ENCODE measurements at regions not wholly inside any gene's neighbourhood (a gene's known extent, or its start where the extent isn't known, plus 50 kb on each side); places are given as distances from the start of the nearest gene placed in this dataset.

- TF ChIP-seq MYC (IDR thresholded peaks at IDR 0.05; ENCODE audit: insufficient read depth, insufficient read length, insufficient replicate concordance, low read length, severe bottlenecking), result no peak
- TF ChIP-seq, protein P1, sequence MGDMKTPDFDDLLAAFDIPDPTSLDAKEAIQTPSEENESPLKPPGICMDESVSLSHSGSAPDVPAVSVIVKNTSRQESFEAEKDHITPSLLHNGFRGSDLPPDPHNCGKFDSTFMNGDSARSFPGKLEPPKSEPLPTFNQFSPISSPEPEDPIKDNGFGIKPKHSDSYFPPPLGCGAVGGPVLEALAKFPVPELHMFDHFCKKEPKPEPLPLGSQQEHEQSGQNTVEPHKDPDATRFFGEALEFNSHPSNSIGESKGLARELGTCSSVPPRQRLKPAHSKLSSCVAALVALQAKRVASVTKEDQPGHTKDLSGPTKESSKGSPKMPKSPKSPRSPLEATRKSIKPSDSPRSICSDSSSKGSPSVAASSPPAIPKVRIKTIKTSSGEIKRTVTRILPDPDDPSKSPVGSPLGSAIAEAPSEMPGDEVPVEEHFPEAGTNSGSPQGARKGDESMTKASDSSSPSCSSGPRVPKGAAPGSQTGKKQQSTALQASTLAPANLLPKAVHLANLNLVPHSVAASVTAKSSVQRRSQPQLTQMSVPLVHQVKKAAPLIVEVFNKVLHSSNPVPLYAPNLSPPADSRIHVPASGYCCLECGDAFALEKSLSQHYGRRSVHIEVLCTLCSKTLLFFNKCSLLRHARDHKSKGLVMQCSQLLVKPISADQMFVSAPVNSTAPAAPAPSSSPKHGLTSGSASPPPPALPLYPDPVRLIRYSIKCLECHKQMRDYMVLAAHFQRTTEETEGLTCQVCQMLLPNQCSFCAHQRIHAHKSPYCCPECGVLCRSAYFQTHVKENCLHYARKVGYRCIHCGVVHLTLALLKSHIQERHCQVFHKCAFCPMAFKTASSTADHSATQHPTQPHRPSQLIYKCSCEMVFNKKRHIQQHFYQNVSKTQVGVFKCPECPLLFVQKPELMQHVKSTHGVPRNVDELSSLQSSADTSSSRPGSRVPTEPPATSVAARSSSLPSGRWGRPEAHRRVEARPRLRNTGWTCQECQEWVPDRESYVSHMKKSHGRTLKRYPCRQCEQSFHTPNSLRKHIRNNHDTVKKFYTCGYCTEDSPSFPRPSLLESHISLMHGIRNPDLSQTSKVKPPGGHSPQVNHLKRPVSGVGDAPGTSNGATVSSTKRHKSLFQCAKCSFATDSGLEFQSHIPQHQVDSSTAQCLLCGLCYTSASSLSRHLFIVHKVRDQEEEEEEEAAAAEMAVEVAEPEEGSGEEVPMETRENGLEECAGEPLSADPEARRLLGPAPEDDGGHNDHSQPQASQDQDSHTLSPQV (IDR thresholded peaks at IDR 0.05), result no peak
- no peak for TF ChIP-seq MTA2 (IDR thresholded peaks at IDR 0.05; ENCODE audit: low read depth)
- no peak for TF ChIP-seq USF2 (IDR thresholded peaks at IDR 0.05; ENCODE audit: borderline replicate concordance, low read depth, low read length)
These were observed 171.2 kb downstream of the KLF13 start (continued) for GRCh38 chr15:31497838-31498237.

DNA sequence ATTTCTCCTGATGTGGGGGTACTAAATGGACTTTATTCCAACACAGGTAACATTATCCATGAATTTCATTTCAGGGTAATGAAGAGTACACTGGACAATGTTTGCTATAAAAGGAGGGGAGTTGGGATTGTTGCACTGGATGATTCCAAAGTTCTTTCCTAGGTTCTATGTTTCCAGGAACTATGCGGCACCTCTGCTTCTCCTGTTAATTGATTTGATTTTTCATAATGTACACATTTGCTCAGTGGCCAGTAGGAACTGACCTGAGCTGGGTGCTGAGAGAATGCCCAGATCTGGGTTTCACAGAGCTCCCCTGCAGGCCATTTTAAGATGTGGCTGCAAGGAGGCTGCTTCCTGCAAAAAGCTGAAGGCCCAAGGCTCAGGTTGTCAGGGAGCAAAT lies 171.7 kb downstream of the KLF13 start:
- H2AFZ ChIP-seq (ENCODE audit: control insufficient read depth, low read depth, low read length), result no peak overlapping the region
- intact Hi-C loops (cut with micrococcal nuclease; ENCODE audit: unreplicated experiment), result loop anchor here (5.0 to 10.0 kb wide), 2 partner anchors 46 to 479 kb away; no protein-coding TSS in a partner anchor
- H3K79me2 ChIP-seq (ENCODE audit: control insufficient read depth, insufficient read depth, low read length), result no peaks in the 10 kb centered on the region
- WGBS (ENCODE audit: insufficient coverage, insufficient replicate concordance, low lambda C conversion rate, missing lambda C conversion rate), result 100% methylated on average over 1 of the region's 1 CpG
- DNase-seq (ENCODE audit: low read depth, low spot score) (no peak), FAIRE-seq (no peak), ATAC-seq (no peak)
- H3K4me3 ChIP-seq, result no peak overlapping the region
- no peaks in the 10 kb centered on the region; a peak in 1 of 4 replicates for H3K27me3 ChIP-seq (replicated peaks in 1 of 2; ENCODE audit: control insufficient read depth in 2 of 2, insufficient read depth in 2 of 2, low read length in 1 of 2)
- BruUV-seq (replicated peaks), result no TSS peak
- no peak overlapping the region for H3K4me2 ChIP-seq (ENCODE audit: control insufficient read depth, insufficient read depth)
- H3K36me3 ChIP-seq (ENCODE audit: control insufficient read depth in 2 of 2, insufficient read depth in 2 of 2, low read length in 1 of 2), result no peaks in the 10 kb centered on the region
- CTCF ChIA-PET, result interaction anchor here (0.5 to 1.3 kb wide), 4 partner anchors 8 to 39 kb away, joined by 3 to 6 read pairs (median 4); no protein-coding TSS in a partner anchor
- TF ChIP-seq, protein P2, sequence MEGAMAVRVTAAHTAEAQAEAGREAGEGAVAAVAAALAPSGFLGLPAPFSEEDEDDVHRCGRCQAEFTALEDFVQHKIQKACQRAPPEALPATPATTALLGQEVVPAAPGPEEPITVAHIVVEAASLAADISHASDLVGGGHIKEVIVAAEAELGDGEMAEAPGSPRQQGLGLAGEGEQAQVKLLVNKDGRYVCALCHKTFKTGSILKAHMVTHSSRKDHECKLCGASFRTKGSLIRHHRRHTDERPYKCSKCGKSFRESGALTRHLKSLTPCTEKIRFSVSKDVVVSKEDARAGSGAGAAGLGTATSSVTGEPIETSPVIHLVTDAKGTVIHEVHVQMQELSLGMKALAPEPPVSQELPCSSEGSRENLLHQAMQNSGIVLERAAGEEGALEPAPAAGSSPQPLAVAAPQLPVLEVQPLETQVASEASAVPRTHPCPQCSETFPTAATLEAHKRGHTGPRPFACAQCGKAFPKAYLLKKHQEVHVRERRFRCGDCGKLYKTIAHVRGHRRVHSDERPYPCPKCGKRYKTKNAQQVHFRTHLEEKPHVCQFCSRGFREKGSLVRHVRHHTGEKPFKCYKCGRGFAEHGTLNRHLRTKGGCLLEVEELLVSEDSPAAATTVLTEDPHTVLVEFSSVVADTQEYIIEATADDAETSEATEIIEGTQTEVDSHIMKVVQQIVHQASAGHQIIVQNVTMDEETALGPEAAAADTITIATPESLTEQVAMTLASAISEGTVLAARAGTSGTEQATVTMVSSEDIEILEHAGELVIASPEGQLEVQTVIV (IDR thresholded peaks at IDR 0.05; ENCODE audit: borderline replicate concordance, partially characterized antibody), result no peak
- no peak for TF ChIP-seq PAX5 (IDR thresholded peaks at IDR 0.05; ENCODE audit: borderline replicate concordance, low read depth, low read length)
- TF ChIP-seq CTCF (IDR thresholded peaks at IDR 0.05 in 2 of 3, conservative IDR thresholded peaks at IDR 0.05 in 1 of 3; ENCODE audit: control insufficient read depth in 2 of 3, extremely low read depth in 1 of 3, insufficient read depth in 1 of 3, low read depth in 3 of 3, low read length in 3 of 3), result no peak
- no peak for TF ChIP-seq IRF3 (IDR thresholded peaks at IDR 0.05)
- TF ChIP-seq SMC3 (IDR thresholded peaks at IDR 0.05; ENCODE audit: borderline replicate concordance, low read length), result no peak
- no peak for TF ChIP-seq EGR1 (IDR thresholded peaks at IDR 0.05; ENCODE audit: borderline replicate concordance in 1 of 2, low read depth in 2 of 2, low read length in 2 of 2)
- H3K4me1 ChIP-seq (ENCODE audit: control insufficient read depth, insufficient read depth, low read length), result peaks cover 4% of the 10 kb centered on the region
- SMC1A ChIA-PET (ENCODE audit: uncharacterized antibody, unreplicated experiment), result interaction anchor here (1.2 kb wide), 1 partner anchor 8 kb away, joined by 4 read pairs; no protein-coding TSS in a partner anchor
- no peaks in the 10 kb centered on the region; the same call in 2 of the 3 replicates for H3K9me3 ChIP-seq (replicated peaks; ENCODE audit: control insufficient read depth, insufficient read depth, low read length)
- no peak overlapping the region for H3K27ac ChIP-seq (ENCODE audit: control insufficient read depth, insufficient read depth)
- in situ Hi-C loops (cut with MboI), result no loop called here
- RAD21 ChIA-PET (ENCODE audit: unreplicated experiment), result interaction anchor here (1.3 to 1.6 kb wide), 2 partner anchors 10 to 55 kb away, joined by 4 read pairs; no protein-coding TSS in a partner anchor
- H3K9ac ChIP-seq (ENCODE audit: control insufficient read depth, insufficient read depth, low read length), result no peak overlapping the region
- POLR2A ChIA-PET, result interaction anchor here (0.6 kb wide), 1 partner anchor 299 kb away, joined by 4 read pairs; no protein-coding TSS in a partner anchor
- H4K20me1 ChIP-seq (ENCODE audit: control insufficient read depth, insufficient read depth), result no peaks in the 10 kb centered on the region

All from GM12878 (cell line).